Memory B cell (primary cell): ENCODE measurements at regions not wholly inside any gene's neighbourhood (a gene's known extent, or its start where the extent isn't known, plus 50 kb on each side); places are given as distances from the start of the nearest gene placed in this dataset.

Source experiments
- ATAC-seq: fragments of 150-1000 bp; cut with Tn5 transposase; 2 replicates; pipeline ENCODE4 v1.10.0; 2021; ENCODE audit warnings: low read depth, mild to moderate bottlenecking, moderate library complexity
- DNase-seq, 2 donors: peaks; one replicate each; pipeline ENCODE4 v3.0.0; 2022; ENCODE audit warnings: low spot score in 2 of 2
- H3K27ac Mint-ChIP-seq: one replicate; pipeline ENCODE4 v1.8.0; 2022; ENCODE audit warnings: mild to moderate bottlenecking, moderate library complexity, mixed read lengths
- H3K27me3 Mint-ChIP-seq: one replicate; pipeline ENCODE4 v1.8.0; 2022; ENCODE audit warnings: mixed read lengths
- H3K36me3 Mint-ChIP-seq: one replicate; pipeline ENCODE4 v1.8.0; 2022; ENCODE audit warnings: mild to moderate bottlenecking, mixed read lengths
- H3K4me1 Mint-ChIP-seq: one replicate; pipeline ENCODE4 v1.8.0; 2022; ENCODE audit warnings: mixed read lengths
- H3K4me3 Mint-ChIP-seq: one replicate; pipeline ENCODE4 v1.8.0; 2022; ENCODE audit warnings: mild to moderate bottlenecking, moderate library complexity, mixed read lengths
- H3K9me3 Mint-ChIP-seq: one replicate; pipeline ENCODE4 v1.8.0; 2022; ENCODE audit warnings: mixed read lengths

DNA sequence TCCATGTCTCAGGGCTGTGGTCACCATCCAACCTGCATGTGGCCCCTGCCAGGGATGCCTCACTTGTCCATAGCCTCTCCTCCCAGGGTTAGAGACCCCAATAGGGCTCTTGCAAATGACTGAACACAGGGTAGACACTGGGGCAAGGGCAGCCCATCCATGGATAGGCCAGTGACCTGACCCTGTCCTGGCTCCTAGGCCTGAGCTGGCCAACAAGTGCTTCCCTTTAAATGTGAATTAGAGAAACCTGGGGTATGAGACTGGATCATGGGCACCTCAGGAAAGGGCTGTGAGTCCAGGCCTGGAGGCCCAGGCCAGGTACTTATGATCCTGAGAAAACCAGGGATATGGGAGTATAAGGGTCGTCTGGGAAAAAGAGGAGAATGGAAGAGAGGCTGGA is 64.5 kb downstream of the COPS8 start:
- Mint-ChIP-seq H3K36me3 (no peaks in the 10 kb centered on the region), H3K4me3 (no peak overlapping the region), H3K4me1 (no peaks in the 10 kb centered on the region), H3K27me3 (peaks cover 4% of the 10 kb centered on the region), H3K9me3 (peaks cover 8% of the 10 kb centered on the region), H3K27ac (no peak overlapping the region)
- ATAC-seq = no peak
- no peak for DNase-seq

GRCh38 chr2:237150831-237151375 is 65.2 kb downstream of the COPS8 start:
- Mint-ChIP-seq H3K4me3 (no peak overlapping the region), H3K27me3 (peaks cover 4% of the 10 kb centered on the region), H3K27ac (no peak overlapping the region), H3K36me3 (no peaks in the 10 kb centered on the region), H3K4me1 (no peaks in the 10 kb centered on the region), H3K9me3 (peaks cover 8% of the 10 kb centered on the region)
- ATAC-seq (no peak), DNase-seq (no peak)

- H3K36me3 Mint-ChIP-seq = no peaks in the 10 kb centered on the region
- DNase-seq = no peak
- H3K27ac Mint-ChIP-seq = no peak overlapping the region
- peaks cover 3% of the 10 kb centered on the region for H3K9me3 Mint-ChIP-seq
- no peak for ATAC-seq
- no peaks in the 10 kb centered on the region for H3K4me1 Mint-ChIP-seq
- peaks cover 6% of the 10 kb centered on the region for H3K27me3 Mint-ChIP-seq
- no peak overlapping the region for H3K4me3 Mint-ChIP-seq
Measured at GRCh38 chr2:237152361-237152760, 66.7 kb downstream of the COPS8 start.

GRCh38 chr2:237153181-237153580 is 67.5 kb downstream of the COPS8 start:
- no peaks in the 10 kb centered on the region for H3K4me1 Mint-ChIP-seq
- DNase-seq = no peak
- ATAC-seq = no peak
- peaks cover 6% of the 10 kb centered on the region for H3K27me3 Mint-ChIP-seq
- H3K27ac Mint-ChIP-seq = no peak overlapping the region
- H3K9me3 Mint-ChIP-seq = peaks cover under 1% of the 10 kb centered on the region
- H3K4me3 Mint-ChIP-seq = no peak overlapping the region
- no peaks in the 10 kb centered on the region for H3K36me3 Mint-ChIP-seq

- H3K9me3 Mint-ChIP-seq = no peaks in the 10 kb centered on the region
- H3K36me3 Mint-ChIP-seq = peaks cover under 1% of the 10 kb centered on the region
- H3K27ac Mint-ChIP-seq = no peak overlapping the region
- ATAC-seq = no peak
- no peak overlapping the region for H3K4me3 Mint-ChIP-seq
- peak in 1 of 2 donors; percentile 9 for DNase-seq
- peaks cover under 1% of the 10 kb centered on the region for H3K4me1 Mint-ChIP-seq
- H3K27me3 Mint-ChIP-seq = peaks cover 6% of the 10 kb centered on the region
Measured at GRCh38 chr2:237154082-237154638, 68.5 kb downstream of the COPS8 start.

GRCh38 chr2:237154884-237155851 is 69.5 kb downstream of the COPS8 start:
- Mint-ChIP-seq H3K9me3 (no peaks in the 10 kb centered on the region), H3K36me3 (peaks cover 2% of the 10 kb centered on the region), H3K4me1 (peaks cover 3% of the 10 kb centered on the region), H3K27ac (no peak overlapping the region), H3K27me3 (peaks cover 6% of the 10 kb centered on the region), H3K4me3 (no peak overlapping the region)
- ATAC-seq (no peak), DNase-seq (no peak)

DNA sequence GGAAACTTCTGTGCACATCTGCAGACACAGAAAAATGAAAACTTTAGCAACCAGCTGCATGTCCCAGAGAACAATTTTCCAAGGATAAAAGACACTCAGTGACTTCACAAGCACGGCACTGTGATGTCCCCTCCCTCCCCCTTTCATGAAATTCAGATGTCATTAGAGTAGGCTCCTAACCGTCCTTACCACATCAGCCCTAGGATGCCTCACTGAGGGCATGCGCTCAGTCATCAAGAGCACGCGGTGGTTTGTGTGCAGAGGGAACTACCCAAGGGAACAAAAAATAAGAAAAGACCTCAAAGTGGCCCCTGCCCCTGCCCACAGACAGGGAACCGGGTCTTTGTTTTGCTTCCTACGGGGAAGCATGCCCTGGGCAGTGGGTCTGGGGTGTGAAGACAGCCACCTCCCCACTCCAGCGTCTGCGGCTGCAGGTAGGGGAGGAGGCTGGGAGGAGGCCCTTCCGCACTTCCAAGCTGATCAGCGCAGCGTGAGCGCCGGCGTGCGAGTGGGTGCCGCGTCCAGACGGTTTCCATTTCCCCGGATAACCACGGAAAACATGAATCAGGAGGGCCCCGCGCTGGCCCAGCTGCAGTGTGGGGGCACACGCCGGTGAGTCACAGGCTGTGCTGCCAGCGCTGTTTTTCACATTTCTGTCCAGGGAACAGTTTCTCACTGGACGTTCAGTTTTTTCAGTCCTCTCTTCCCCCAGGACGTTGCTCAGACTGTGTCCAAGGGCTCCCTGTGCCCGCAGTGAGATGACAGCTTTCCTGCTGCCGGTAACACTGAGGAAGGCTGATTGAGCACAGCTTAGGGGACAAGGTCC is 70.6 kb downstream of the COPS8 start:
- Mint-ChIP-seq H3K4me3 (no peak overlapping the region), H3K27me3 (peaks cover 7% of the 10 kb centered on the region)
- DNase-seq = no peak

DNA sequence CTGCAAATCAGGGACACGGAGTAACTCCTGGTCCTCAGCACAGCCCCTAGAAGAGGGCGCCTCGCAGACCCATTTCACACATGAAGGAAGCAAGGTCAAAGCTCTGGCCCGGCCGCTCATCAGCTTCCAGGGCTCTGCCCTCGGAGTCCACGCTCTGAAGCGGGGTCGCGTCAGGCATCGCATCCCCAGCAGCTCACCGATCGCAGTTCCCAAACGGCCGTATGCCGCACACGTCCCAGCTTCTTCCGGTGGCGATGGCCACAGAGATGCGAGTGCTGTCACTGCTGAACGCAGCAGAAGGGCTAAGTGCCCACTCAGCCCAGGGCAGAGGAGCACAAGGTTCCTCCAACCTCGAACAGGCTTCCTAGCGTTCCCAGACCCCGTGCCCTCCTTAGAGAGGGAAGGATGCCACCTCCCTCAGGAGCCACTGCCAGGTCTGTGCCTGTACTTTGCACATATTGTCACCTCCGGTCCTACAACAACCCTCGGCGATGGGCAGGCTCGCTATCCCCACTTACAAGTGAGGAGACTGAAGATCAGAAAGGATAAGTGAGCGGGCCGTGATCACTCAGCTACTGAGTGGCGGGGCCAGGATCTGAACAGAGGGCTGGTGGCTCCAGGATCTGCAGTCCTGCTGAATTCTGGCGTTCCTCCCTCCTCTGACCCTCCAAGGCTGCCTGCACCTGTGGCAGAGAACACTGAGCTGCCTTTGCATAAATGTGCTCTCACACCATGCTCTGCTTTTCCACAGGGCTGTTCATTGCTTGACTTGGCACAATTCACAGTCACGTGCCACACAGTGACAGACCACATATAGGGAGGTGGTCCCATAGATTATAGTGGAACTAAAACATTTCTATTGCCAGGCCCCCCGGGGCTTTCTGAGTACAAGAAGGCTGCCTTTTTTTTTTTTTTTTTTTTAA is 71.4 kb downstream of the COPS8 start:
- Mint-ChIP-seq H3K27me3 (peaks cover 9% of the 10 kb centered on the region), H3K36me3 (peaks cover 2% of the 10 kb centered on the region), H3K4me3 (no peak overlapping the region), H3K27ac (no peak overlapping the region), H3K4me1 (peaks cover 5% of the 10 kb centered on the region), H3K9me3 (no peaks in the 10 kb centered on the region)
- ATAC-seq = no peak
- DNase-seq = no peak

More for the DNA sequence above, 70.6 kb downstream of the COPS8 start:
- peaks cover 2% of the 10 kb centered on the region for H3K36me3 Mint-ChIP-seq
- H3K9me3 Mint-ChIP-seq = no peaks in the 10 kb centered on the region
- H3K4me1 Mint-ChIP-seq = peaks cover 5% of the 10 kb centered on the region
- H3K27ac Mint-ChIP-seq = no peak overlapping the region
- no peak for ATAC-seq

GRCh38 chr2:237157780-237158102 is 72.1 kb downstream of the COPS8 start:
- Mint-ChIP-seq H3K27ac (no peak overlapping the region), H3K4me1 (peaks cover 5% of the 10 kb centered on the region), H3K27me3 (peaks cover 9% of the 10 kb centered on the region), H3K36me3 (peaks cover 2% of the 10 kb centered on the region), H3K4me3 (no peak overlapping the region), H3K9me3 (no peaks in the 10 kb centered on the region)
- ATAC-seq (no peak), DNase-seq (no peak)

GRCh38 chr2:237158194-237158593 is 72.5 kb downstream of the COPS8 start:
- ATAC-seq (no peak), DNase-seq (no peak)
- Mint-ChIP-seq H3K36me3 (peaks cover 2% of the 10 kb centered on the region), H3K9me3 (no peaks in the 10 kb centered on the region), H3K4me1 (peaks cover 5% of the 10 kb centered on the region), H3K4me3 (no peak overlapping the region), H3K27ac (no peak overlapping the region), H3K27me3 (peaks cover 10% of the 10 kb centered on the region)

- no peaks in the 10 kb centered on the region for H3K9me3 Mint-ChIP-seq
- H3K4me1 Mint-ChIP-seq = peaks cover 5% of the 10 kb centered on the region
- peaks cover 2% of the 10 kb centered on the region for H3K36me3 Mint-ChIP-seq
- ATAC-seq (no peak), DNase-seq (no peak)
- H3K4me3 Mint-ChIP-seq = no peak overlapping the region
- H3K27ac Mint-ChIP-seq = no peak overlapping the region
- H3K27me3 Mint-ChIP-seq = peaks cover 10% of the 10 kb centered on the region
Measured at GRCh38 chr2:237159006-237159911, 73.6 kb downstream of the COPS8 start.

GRCh38 chr2:237160271-237160919 is 74.7 kb downstream of the COPS8 start:
- Mint-ChIP-seq H3K36me3 (peaks cover 2% of the 10 kb centered on the region), H3K4me1 (peaks cover 5% of the 10 kb centered on the region), H3K27ac (no peak overlapping the region), H3K27me3 (peaks cover 9% of the 10 kb centered on the region), H3K4me3 (no peak overlapping the region), H3K9me3 (peaks cover 3% of the 10 kb centered on the region)
- no peak for DNase-seq
- ATAC-seq = no peak
